ENCODE measurements at regions not wholly inside any gene's neighbourhood (a gene's known extent, or its start where the extent isn't known, plus 50 kb on each side); places are given as distances from the start of the nearest gene placed in this dataset.

DNA sequence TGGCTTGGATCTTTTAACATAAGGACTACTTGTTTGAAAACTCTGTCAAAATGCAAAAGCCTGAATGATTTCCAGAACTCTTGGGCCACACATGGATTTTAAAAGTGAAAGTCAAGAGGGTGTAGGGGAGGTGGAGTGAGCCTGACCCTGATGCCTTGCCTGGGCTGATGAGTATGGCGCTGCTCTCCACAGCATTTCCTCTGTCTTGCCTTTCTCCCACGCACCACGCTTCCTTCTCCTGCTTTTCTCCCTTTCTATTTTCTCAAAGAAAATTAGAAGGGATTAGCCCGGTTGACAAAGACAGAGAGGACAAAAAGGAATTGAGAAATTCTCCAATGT, 207.0 kb upstream of the CCDC68 start:
- DNase-seq (ENCODE audit: low read depth) = no peak

DNA sequence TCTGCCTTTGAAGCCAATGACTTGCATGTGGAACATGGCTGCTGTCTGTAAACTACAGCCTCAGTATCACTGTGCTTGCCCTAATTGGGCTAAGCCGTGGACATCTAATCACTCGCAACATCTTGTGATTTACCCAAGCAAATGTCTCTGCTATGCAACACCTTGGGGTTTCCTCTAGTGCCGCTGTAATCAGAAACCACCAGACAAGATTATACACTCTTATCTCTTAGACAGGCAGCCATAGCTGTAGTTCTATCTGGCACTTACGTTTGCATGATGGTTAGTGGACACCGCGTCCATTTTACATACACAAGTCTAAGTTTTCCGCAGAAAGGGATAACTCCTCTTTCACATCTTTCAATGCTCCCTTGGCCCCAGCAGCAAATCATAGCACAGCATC, 204.3 kb upstream of the CCDC68 start:
- no peak for DNase-seq (ENCODE audit: low read depth)

GRCh38 chr18:55161916-55162315, 202.7 kb upstream of the CCDC68 start:
- DNase-seq (ENCODE audit: low read depth) = no peak

DNA sequence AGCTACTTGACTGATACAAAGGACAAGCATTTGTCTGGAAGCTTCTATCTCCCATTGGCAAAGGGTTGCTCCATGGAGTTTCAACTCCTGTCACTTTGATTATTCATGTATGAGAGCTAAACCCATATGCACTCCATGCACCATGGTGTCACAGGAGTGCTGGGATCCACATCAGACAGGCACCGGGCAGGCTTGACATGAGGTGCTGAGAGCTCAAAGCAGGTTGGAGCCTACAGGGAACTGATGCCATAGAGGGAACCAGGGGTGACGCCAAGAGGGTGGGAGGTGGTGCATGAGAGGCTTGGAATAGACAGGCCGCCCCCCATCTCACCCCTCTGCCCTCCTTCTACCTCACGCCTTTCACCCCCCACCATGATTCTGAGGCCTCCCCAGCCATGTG, 199.8 kb upstream of the CCDC68 start:
- no peak for DNase-seq (ENCODE audit: low read depth)

GRCh38 chr18:55158570-55158969, 199.3 kb upstream of the CCDC68 start:
- no peak for DNase-seq (ENCODE audit: low read depth)

GRCh38 chr18:55153346-55153745, 194.1 kb upstream of the CCDC68 start:
- DNase-seq (ENCODE audit: low read depth) = no peak

DNA sequence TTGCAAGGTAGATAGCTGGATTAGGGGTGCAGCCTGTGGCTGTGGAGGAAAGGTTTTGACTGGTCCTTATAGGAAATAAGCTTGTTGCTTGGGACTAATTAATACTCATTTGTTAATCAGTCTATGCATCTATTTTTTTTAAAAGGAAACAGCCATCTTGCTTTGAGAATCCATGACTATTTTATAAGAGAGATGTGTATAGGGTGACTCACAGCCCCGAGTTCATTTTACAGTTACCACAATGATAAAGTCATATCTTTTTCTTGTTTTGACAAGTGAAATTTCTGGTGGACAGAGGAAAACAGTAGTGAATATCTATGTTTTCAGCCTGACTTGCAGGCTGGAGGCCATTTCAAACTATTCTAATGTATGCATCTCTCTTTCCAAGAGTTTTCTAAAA, 193.5 kb upstream of the CCDC68 start:
- no peak for DNase-seq (ENCODE audit: low read depth)

DNA sequence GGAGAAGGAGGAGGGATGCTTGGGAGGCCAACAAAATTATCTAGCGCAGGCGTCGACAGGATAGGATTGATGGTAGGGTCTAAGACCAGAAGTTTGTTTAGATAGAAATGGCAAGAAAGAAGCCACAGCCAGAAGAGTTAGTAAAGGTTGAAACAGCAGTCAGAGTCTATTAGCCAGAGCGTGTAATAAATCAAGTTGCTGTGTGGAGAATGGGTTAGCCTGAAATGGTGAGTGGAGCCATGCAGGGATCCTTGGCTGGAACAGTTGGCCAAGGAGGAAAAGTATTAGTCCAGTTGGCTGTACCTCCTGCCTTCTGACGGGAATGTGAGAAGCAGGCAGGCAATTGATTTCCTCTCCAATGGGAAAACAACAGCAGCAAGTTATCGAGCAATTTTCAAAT, 190.7 kb upstream of the CCDC68 start:
- no peak for DNase-seq (ENCODE audit: low read depth)

- DNase-seq (ENCODE audit: low read depth) = no peak
These were observed 188.5 kb upstream of the CCDC68 start for GRCh38 chr18:55147791-55148190.

DNA sequence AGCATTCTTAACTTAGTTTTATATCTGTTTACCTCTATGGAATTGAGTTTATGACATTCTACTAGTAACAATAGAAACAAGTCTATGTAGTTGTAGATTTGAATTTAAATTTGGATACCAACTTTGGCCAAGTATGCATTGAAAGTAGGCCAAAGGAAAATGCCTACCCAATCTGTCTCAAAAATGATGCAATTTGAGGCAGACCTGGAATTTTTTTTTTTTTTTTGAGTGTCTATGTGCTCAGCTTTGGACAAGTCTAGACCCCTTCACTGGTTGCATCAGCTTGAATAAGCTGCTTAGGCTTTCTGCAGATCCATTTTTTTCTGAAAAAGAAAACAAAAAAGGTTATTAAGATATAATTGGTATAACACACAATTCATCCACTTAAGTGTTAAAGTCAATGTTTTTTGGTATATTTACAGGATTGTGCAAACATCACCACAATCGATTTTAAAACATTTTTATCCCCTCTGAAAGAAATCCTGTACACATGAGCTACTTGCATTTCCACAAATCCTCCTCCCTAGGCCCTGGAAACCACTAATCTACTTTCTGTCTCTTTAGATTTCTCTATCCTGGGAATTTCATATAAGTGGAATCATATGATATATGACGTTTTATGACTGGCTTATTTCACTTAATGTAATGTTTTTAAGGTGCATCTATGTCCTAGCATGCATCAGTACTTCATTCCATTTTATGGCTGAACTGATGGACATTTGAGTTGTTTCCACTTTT, 185.1 kb upstream of the CCDC68 start:
- no peak for DNase-seq (ENCODE audit: low read depth)

- no peak for DNase-seq (ENCODE audit: low read depth)
These were observed 183.1 kb upstream of the CCDC68 start for GRCh38 chr18:55142410-55142809.

DNA sequence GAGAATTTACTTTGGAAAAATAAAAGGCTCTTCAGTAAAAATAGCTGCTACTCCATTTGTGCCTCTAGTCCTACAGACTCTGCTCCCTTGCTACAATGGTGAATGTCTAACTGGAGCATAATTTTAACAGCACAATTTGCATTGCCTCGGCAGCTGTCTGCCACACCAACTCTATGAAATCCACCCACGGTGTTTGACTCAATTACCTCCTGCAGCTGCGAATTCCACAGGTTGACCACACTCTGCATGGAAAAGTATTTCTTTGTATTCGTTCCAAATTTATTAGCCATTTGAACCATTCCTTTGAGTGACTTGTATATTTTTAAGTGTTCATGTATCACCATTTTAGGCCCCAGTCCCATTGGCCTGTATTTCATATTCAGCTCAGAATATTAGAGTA, 182.1 kb upstream of the CCDC68 start:
- DNase-seq (ENCODE audit: low read depth) = no peak

DNA sequence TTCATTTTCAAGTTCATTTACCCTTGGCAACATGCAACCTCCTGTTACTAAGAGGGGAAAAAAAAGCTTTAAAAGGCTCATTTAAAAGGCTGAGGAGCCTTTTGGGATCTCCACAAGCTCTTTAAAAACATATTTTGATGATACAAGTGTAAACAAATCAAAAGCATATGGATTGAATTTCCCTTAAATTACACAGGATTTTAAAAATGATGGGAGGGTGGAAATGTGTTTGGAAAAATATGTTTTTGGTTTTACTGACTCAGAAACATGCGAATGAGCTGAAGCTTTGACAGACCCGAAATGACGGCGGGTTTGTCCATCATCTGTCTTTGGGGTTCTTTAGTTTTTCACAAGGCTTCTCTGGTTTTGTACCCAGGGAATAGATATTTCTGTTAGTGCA, 180.6 kb upstream of the CCDC68 start:
- no peak for DNase-seq (ENCODE audit: low read depth)

GRCh38 chr18:55139307-55139706, 180.0 kb upstream of the CCDC68 start:
- no peak for DNase-seq (ENCODE audit: low read depth)

DNA sequence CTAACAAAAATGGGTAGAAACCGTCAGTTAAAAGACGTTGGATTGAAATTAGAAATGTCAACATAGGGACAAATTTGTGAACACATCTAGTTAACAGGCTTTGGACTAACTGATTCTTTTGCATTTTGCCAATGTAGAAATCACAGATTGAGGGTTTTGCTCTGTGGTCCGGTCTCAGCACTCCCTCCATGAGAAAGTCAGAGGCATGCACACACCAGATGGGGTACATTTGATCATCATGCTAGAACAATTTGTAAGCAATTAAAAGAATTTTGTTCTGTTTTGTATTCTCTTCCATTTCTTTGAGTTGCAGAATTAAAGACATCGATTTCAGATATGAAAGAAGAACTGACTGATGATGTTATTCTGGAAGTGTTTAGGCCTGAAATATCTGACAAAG, 179.1 kb upstream of the CCDC68 start:
- DNase-seq (ENCODE audit: low read depth) = no peak

GRCh38 chr18:55137602-55138001, 178.3 kb upstream of the CCDC68 start:
- DNase-seq (ENCODE audit: low read depth) = no peak

DNA sequence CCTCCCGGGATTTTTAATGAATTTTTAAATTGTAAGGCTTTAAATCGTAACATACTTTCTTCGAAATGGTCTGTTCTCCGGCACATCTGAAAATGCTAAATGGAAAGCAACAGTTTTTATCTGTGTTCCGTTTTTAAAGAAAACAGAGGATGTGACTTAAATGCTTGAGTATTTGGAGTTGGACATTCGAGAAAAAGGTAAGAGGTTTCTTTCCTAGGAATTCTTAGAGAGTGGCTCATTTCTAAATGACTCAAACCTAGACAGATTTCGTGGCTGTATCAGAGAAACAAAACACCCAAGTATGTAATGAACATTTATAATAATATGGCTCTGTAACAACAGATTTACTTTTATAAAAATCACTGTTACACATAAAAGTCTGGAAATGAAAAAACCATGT, 177.6 kb upstream of the CCDC68 start:
- DNase-seq (ENCODE audit: low read depth) = no peak

- DNase-seq (ENCODE audit: low read depth) = no peak
These were observed 177.0 kb upstream of the CCDC68 start for GRCh38 chr18:55136258-55136657.

GRCh38 chr18:55133378-55133777, 174.1 kb upstream of the CCDC68 start:
- no peak for DNase-seq (ENCODE audit: low read depth)

GRCh38 chr18:55128437-55128836, 169.2 kb upstream of the CCDC68 start:
- no peak for DNase-seq (ENCODE audit: low read depth)

DNA sequence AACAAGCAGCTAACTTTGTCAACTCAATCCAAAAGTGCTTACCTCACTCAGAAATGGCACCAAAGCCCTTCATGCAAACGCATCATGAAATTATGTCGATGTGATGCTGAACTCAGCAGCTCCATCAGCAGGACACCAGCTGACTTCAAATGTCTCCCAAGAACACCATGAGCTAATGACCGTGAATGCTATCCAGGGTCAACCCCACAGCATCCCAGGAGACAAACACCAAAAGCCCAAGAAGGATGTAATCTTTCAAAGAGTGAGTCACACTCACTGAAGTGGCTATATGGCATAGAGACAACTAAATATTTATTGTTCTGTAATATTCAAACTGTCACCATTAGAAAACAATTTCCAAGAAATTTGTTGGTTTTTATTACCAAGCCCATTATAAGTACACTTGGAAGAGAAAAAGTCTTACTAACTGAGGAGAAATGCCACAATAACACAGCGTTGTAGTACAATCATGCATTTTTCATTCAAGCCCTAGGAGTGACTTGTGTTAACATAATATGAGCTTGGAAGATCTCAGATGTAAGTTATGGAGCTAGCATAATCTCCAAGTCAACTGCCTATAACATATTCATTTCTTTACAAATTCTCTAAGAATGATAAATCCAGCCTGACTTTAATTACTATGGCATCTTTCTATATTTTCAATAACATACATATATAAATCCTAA, 165.0 kb upstream of the CCDC68 start:
- DNase-seq (ENCODE audit: low read depth) = peak; percentile 5

DNA sequence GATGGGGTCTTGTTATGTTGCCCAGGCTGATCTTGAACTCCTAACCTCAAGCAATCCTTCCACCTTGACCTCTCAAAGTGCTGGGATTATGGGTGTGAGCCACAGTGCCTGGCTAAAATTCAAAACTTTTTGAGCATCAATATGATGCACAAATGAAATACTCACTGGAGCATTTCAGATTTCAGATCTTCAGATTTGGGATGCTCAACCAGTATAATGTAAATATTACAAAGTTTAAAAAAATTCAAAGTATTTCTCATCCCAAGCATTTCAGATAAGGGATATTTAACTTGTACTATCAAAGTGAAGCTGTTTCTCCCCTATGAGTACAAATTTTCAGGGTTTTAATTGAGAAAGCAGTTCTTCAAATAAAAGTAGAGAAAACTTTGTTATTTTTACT, 164.1 kb upstream of the CCDC68 start:
- DNase-seq (ENCODE audit: low read depth) = no peak

DNA sequence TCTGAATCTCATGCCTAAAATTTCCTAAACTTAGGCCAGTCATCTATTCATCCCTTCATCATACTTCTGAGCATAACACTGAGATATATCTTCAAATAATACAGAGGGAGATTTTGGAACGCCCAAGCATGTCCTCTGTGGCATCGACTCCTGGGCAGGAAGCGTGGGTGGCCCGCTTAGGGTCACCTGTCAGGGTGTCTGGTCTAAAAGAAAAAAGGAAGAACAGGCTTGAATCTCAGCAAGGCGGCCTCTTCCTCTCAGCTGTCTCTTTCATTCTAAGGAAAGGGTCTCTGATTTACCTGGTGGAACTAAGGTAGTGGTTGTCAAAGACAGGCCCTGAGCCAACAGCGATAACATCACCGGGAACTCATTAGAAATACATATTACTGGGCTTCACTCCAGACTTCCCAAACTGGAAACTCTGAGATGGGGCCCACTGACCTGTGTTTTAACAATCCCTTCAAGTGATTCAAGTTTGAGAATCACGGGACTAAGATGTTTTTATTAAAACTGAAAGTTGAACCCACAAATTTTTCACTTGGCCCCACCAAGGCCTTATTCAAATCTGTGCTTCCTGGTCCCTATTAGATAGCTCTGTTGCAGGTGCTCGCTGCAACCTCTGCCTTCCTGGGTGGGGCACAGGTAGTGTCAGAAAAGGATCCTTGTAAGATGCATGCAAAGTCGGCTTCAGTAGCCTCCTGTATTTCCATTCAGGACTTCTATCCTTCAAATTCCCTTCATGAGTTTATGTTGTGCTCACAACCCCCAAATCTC, 162.3 kb upstream of the CCDC68 start:
- DNase-seq (ENCODE audit: low read depth) = no peak
